ENCODE measurements at regions not wholly inside any gene's neighbourhood (a gene's known extent, or its start where the extent isn't known, plus 50 kb on each side); places are given as distances from the start of the nearest gene placed in this dataset.

DNA sequence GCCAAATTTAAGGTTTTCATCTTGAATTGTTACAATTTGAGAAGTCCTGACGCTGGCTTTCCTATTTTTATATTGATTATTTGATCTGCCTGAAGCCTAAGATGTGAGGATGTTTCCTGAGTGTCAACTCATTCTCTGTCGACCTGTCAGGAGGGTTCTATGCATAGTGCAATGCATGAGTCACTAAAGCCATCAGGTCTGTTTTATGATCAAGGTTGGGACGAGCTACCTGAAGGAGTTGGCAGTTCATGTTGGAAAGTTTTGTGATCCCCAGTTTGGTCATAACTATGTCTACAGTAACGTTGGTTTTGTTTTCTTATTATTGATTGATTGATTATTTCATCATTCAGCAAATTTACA, 71.2 kb downstream of the NABP1 start:
- no peaks in the 10 kb centered on the region for H3K4me1 Mint-ChIP-seq
- H3K4me1 ChIP-seq (ENCODE audit: control insufficient read depth, insufficient read depth, low read length), result no peaks in the 10 kb centered on the region
- no peaks in the 10 kb centered on the region for H3K27me3 Mint-ChIP-seq (ENCODE audit: insufficient read depth)
- no peaks in the 10 kb centered on the region for H3K9me3 ChIP-seq (ENCODE audit: control insufficient read depth, low read length)
- H3K4me3 Mint-ChIP-seq, result no peak overlapping the region
- no peaks in the 10 kb centered on the region for H3K9me3 Mint-ChIP-seq
- no peaks in the 10 kb centered on the region for H3K27me3 ChIP-seq (ENCODE audit: control insufficient read depth, insufficient read depth, low read length, poor library complexity, severe bottlenecking)
- no peak overlapping the region for H3K27ac ChIP-seq (ENCODE audit: low read depth, low read length)
- no peak overlapping the region for H3K4me3 ChIP-seq (ENCODE audit: low read length)
- no peaks in the 10 kb centered on the region for H3K36me3 ChIP-seq (ENCODE audit: control insufficient read depth, insufficient read depth, low read length)
- WGBS, 2 experiments (ENCODE audit: insufficient coverage in 1 of 2, insufficient read length in 1 of 2), result 73 to 87% methylated on average over 3 to 4 of the region's 4 CpGs
- no peak for DNase-seq
- TF ChIP-seq, protein P1, sequence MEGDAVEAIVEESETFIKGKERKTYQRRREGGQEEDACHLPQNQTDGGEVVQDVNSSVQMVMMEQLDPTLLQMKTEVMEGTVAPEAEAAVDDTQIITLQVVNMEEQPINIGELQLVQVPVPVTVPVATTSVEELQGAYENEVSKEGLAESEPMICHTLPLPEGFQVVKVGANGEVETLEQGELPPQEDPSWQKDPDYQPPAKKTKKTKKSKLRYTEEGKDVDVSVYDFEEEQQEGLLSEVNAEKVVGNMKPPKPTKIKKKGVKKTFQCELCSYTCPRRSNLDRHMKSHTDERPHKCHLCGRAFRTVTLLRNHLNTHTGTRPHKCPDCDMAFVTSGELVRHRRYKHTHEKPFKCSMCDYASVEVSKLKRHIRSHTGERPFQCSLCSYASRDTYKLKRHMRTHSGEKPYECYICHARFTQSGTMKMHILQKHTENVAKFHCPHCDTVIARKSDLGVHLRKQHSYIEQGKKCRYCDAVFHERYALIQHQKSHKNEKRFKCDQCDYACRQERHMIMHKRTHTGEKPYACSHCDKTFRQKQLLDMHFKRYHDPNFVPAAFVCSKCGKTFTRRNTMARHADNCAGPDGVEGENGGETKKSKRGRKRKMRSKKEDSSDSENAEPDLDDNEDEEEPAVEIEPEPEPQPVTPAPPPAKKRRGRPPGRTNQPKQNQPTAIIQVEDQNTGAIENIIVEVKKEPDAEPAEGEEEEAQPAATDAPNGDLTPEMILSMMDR (conservative IDR thresholded peaks at IDR 0.05), result no peak
- H3K36me3 Mint-ChIP-seq (ENCODE audit: low read depth), result no peaks in the 10 kb centered on the region
- no peak overlapping the region for H3K27ac Mint-ChIP-seq
- H3K9ac ChIP-seq (ENCODE audit: extremely low read depth, low read length, poor library complexity, severe bottlenecking), result no peak overlapping the region

DNA sequence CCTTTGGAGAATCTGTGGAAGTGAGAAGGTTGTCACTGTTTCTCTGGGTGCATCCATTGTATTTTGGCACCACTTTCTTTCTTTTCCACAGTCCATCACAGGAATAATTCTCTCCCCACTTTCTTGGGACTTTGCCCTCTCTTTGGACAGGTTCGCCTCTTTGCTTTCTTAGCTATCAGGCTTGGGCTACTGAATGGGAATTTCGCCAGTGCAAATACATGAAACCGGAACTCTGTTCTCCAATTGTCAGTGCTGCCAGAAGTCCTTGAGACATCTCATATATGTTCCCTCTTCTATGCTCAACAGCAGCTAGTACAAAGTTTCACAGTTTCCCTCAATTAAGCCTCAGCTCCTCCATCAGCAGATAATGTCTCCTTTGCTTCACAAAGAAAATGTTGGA, 76.2 kb downstream of the NABP1 start:
- Mint-ChIP-seq H3K27me3 (ENCODE audit: insufficient read depth) (no peaks in the 10 kb centered on the region), H3K9me3 (no peaks in the 10 kb centered on the region), H3K36me3 (ENCODE audit: low read depth) (no peaks in the 10 kb centered on the region), H3K4me1 (peaks cover 2% of the 10 kb centered on the region), H3K27ac (no peak overlapping the region), H3K4me3 (no peak overlapping the region)
- Histone ChIP-seq H3K9ac (ENCODE audit: extremely low read depth, low read length, poor library complexity, severe bottlenecking) (no peak overlapping the region), H3K4me3 (ENCODE audit: low read length) (no peak overlapping the region), H3K36me3 (ENCODE audit: control insufficient read depth, insufficient read depth, low read length) (no peaks in the 10 kb centered on the region), H3K4me1 (ENCODE audit: control insufficient read depth, insufficient read depth, low read length) (no peaks in the 10 kb centered on the region), H3K27me3 (ENCODE audit: control insufficient read depth, insufficient read depth, low read length, poor library complexity, severe bottlenecking) (no peaks in the 10 kb centered on the region), H3K27ac (ENCODE audit: low read depth, low read length) (no peak overlapping the region), H3K9me3 (ENCODE audit: control insufficient read depth, low read length) (no peaks in the 10 kb centered on the region)
- DNase-seq, result no peak
- TF ChIP-seq, protein P1 (conservative IDR thresholded peaks at IDR 0.05), result no peak
- 94 to 100% methylated on average over 2 to 3 of the region's 3 CpGs for WGBS, 2 experiments (ENCODE audit: insufficient coverage in 1 of 2, insufficient read length in 1 of 2)

DNA sequence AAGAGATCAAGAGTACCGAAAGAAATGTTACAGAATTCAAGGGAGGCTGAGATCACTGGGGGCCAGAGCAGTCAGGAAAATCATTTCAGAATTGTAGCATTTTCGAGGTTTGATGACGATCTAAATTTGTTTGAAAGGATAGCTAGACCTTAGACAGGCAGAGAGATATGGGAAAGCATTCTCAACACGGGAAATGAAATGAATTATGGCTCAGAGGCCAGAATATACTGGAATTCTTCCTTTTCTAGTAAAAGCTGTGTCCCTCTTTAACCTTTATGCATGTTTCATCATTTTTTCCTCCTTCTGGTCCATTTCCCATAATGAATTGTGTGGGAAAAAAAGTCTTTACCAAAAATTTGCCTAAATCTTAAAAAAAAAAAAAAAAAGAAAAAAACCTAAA, 78.8 kb downstream of the NABP1 start:
- no peaks in the 10 kb centered on the region for H3K27me3 Mint-ChIP-seq (ENCODE audit: insufficient read depth)
- TF ChIP-seq, protein P1 (conservative IDR thresholded peaks at IDR 0.05), result no peak

More for the DNA sequence above, 78.8 kb downstream of the NABP1 start:
- Histone ChIP-seq H3K27ac (ENCODE audit: low read depth, low read length) (no peak overlapping the region), H3K4me1 (ENCODE audit: control insufficient read depth, insufficient read depth, low read length) (no peaks in the 10 kb centered on the region), H3K9ac (ENCODE audit: extremely low read depth, low read length, poor library complexity, severe bottlenecking) (no peak overlapping the region), H3K27me3 (ENCODE audit: control insufficient read depth, insufficient read depth, low read length, poor library complexity, severe bottlenecking) (no peaks in the 10 kb centered on the region), H3K9me3 (ENCODE audit: control insufficient read depth, low read length) (no peaks in the 10 kb centered on the region), H3K4me3 (ENCODE audit: low read length) (no peak overlapping the region), H3K36me3 (ENCODE audit: control insufficient read depth, insufficient read depth, low read length) (no peaks in the 10 kb centered on the region)
- Mint-ChIP-seq H3K9me3 (no peaks in the 10 kb centered on the region), H3K36me3 (ENCODE audit: low read depth) (no peaks in the 10 kb centered on the region), H3K4me3 (no peak overlapping the region), H3K27ac (no peak overlapping the region), H3K4me1 (peaks cover 2% of the 10 kb centered on the region)
- DNase-seq, result no peak
- 81 to 88% methylated on average over 4 of the region's 4 CpGs for WGBS, 2 experiments (ENCODE audit: insufficient coverage in 1 of 2, insufficient read length in 1 of 2)

Measured in endodermal cell (in vitro differentiated cells).